Brain microvascular endothelial cell (primary cell): ENCODE measurements at regions not wholly inside any gene's neighbourhood (a gene's known extent, or its start where the extent isn't known, plus 50 kb on each side); places are given as distances from the start of the nearest gene placed in this dataset.

ENCODE experiments used
- DNase-seq: peaks from one replicate; pipeline ENCODE4 v3.0.0-alpha.2; 2020
- H3K27ac ChIP-seq: fragments of 250-450 bp; sonication (Bioruptor Pico); 2 replicates; pipeline ENCODE4 v1.5.1; 2020; ENCODE audit warnings: mild to moderate bottlenecking, moderate library complexity
- H3K27me3 ChIP-seq: fragments of 250-450 bp; sonication (Bioruptor Pico); replicated peaks from 2 replicates; pipeline ENCODE4 v1.5.1; 2020; ENCODE audit warnings: mild to moderate bottlenecking
- H3K36me3 ChIP-seq: fragments of 250-450 bp; sonication (Bioruptor Pico); replicated peaks from 2 replicates; pipeline ENCODE4 v1.5.1; 2020; ENCODE audit warnings: mild to moderate bottlenecking
- H3K4me3 ChIP-seq: 2 replicates; pipeline ENCODE4 v1.5.1; 2011; ENCODE audit warnings: low read depth, mild to moderate bottlenecking, control low read depth, low read length, moderate library complexity
- CTCF ChIP-seq: IDR thresholded peaks from 2 replicates; pipeline ENCODE4 v1.5.1; 2011; ENCODE audit warnings: low read depth, mild to moderate bottlenecking, moderate library complexity, low read length, control low read depth, inconsistent platforms; ENCODE audit errors: missing control alignments
- in situ Hi-C: cut with HindIII; loops from 2 replicates; pipeline ENCODE4 v1.10.0; 2017; ENCODE audit warnings: low sequenced_read_pairs, low pct_ligation_motif_present

- no peak for TF ChIP-seq CTCF
- no peak overlapping the region for H3K4me3 ChIP-seq
- DNase-seq, result no peak
- no peaks in the 10 kb centered on the region for H3K27me3 ChIP-seq
- H3K36me3 ChIP-seq, result no peaks in the 10 kb centered on the region
- in situ Hi-C loops, result no loop called here
- H3K27ac ChIP-seq, result no peak overlapping the region
Measured at GRCh38 chr9:4370501-4370900, 70.6 kb upstream of the GLIS3 start.

- no peak overlapping the region for H3K4me3 ChIP-seq
- peak; percentile 57 for DNase-seq
- H3K27ac ChIP-seq, result no peak overlapping the region
- no peaks in the 10 kb centered on the region for H3K36me3 ChIP-seq
- in situ Hi-C loops, result no loop called here
- H3K27me3 ChIP-seq, result no peaks in the 10 kb centered on the region
- peak; percentile 84 for TF ChIP-seq CTCF
Measured at GRCh38 chr9:4366591-4367330, 66.9 kb upstream of the GLIS3 start.

GRCh38 chr9:4365055-4365454, 65.2 kb upstream of the GLIS3 start:
- Histone ChIP-seq H3K27me3 (no peaks in the 10 kb centered on the region), H3K4me3 (no peak overlapping the region), H3K27ac (no peak overlapping the region), H3K36me3 (no peaks in the 10 kb centered on the region)
- TF ChIP-seq CTCF, result no peak
- DNase-seq, result no peak
- in situ Hi-C loops, result no loop called here

- no peaks in the 10 kb centered on the region for H3K36me3 ChIP-seq
- no peak overlapping the region for H3K4me3 ChIP-seq
- in situ Hi-C loops, result no loop called here
- H3K27me3 ChIP-seq, result no peaks in the 10 kb centered on the region
- DNase-seq, result no peak
- no peak overlapping the region for H3K27ac ChIP-seq
- TF ChIP-seq CTCF, result no peak
Measured at GRCh38 chr9:4362281-4362680, 62.4 kb upstream of the GLIS3 start.

GRCh38 chr9:4359016-4359415, 59.1 kb upstream of the GLIS3 start:
- in situ Hi-C loops, result no loop called here
- no peaks in the 10 kb centered on the region for H3K36me3 ChIP-seq
- H3K27ac ChIP-seq, result no peak overlapping the region
- no peak for TF ChIP-seq CTCF
- no peak for DNase-seq
- no peaks in the 10 kb centered on the region for H3K27me3 ChIP-seq
- no peak overlapping the region for H3K4me3 ChIP-seq

- H3K4me3 ChIP-seq, result no peak overlapping the region
- in situ Hi-C loops, result no loop called here
- H3K27me3 ChIP-seq, result no peaks in the 10 kb centered on the region
- no peak overlapping the region for H3K27ac ChIP-seq
- no peak for DNase-seq
- no peak for TF ChIP-seq CTCF
- H3K36me3 ChIP-seq, result no peaks in the 10 kb centered on the region
Measured at GRCh38 chr9:4357929-4358328, 58.1 kb upstream of the GLIS3 start.
